GM10266 (cell line): ENCODE measurements at regions not wholly inside any gene's neighbourhood (a gene's known extent, or its start where the extent isn't known, plus 50 kb on each side); places are given as distances from the start of the nearest gene placed in this dataset.

Experiments used
- DNase-seq: peaks from one replicate; pipeline ENCODE4 v3.0.0; 2012; ENCODE audit errors: extremely low spot score
- CTCF ChIP-seq: IDR thresholded peaks from 2 replicates; pipeline ENCODE4 v1.5.1; 2012; ENCODE audit warnings: mild to moderate bottlenecking, low read depth; ENCODE audit not compliant: control insufficient read depth, insufficient read depth; ENCODE audit errors: missing control alignments

DNA sequence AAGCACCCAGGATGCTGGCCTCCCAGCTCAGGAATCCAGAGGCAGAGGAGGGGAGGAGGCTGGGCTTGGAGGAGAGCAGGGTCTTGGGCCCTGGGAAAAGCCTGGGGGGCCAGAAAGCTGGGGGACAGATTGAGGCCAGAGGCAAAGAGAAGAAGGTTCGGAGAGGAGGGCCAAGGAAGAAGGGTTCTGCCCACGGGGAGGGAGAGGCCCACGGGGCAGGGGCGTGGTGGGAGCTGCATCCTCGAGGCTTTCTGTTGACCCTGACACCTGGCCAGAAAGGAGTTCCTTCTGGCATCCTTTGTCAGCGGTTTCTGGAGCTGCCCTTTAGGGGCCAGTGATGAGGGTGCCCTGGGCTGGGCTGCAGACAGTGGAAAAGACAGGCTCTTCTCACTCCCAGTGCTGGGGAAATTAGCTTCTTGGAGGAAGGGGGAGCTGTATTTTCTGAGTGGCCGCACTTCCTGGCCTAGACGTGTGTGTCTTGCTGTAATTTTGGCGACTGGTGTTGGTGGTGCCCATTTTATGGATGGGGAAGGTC is 308.7 kb downstream of the SEC14L1 start:
- TF ChIP-seq CTCF, result no peak
- no peak for DNase-seq

DNA sequence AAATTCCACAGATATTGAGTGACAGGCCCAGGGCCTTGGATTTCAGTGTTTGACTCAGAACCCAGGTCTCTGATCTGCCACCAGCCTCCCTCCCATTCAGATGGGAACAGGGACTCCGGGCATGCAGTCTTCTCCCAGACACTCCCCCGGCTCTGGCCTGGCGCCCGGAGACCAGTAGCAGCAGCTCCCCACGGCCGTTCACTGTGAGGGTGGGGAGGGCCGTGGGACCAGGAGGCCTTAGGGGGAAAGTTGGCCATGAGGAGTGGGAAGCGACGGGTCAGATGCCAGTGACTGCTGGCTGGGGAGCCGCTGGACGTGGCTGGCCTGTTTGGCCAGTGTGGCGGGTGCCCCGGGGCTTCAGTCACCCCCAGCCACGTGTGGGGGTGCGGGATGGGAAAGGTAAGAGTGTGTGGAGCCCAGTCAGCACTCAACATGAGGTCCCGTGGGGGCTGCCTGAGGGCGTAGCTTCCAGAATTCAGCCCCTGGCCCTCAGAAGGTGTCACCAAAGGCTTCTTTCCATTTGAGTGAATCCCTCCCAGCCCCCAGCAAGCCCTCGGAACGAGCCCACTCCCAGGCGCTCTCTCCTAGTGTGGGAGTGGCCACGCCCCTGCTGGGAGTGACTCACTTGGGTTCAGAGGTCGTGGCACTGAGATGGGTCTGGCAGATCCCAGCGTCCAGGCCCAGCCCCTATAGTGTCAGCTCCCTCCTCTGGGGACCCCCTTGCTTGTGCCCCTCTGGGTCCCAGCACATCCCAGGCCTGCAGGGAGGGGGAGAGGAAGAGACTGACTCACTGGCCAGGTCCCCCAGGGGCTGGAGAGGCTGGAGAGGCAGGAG is 309.4 kb downstream of the SEC14L1 start:
- DNase-seq, result no peak
- no peak for TF ChIP-seq CTCF

- DNase-seq, result no peak
- no peak for TF ChIP-seq CTCF
Observed at GRCh38 chr17:77450742-77451244, 310.0 kb downstream of the SEC14L1 start.

DNA sequence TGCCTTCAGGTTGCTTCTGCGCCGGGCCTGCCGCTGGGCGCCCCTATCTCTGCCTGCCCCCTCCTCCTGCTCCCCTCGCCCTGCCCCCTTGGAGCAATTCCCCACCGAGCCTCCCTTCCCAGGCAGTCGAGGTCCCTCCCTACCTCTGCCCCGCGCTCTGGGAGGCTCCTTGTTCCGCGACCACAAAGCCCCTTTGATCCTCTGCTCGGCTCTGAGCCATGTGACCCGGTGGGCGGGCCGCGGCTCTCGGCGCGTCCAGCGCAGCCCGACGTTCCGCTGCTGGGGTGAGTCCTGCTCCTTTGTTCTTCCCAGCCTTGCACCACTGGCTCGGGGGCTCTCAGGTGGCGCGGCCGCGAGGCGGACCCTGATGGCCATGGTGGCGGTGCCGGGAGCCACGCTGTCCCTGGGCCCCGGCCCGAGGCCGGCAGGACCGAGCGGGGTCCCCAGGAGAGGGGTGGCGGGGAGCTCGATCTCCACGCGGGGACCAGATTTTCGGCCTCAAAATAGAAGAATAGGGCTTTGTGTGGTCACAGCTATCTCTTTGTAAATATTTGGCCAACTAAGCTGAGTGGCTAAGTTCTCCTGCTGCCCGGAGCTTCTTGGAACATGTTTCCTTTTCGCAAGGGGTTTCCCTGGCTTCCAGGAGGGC is 310.6 kb downstream of the SEC14L1 start:
- DNase-seq, result peak; percentile 64
- no peak for TF ChIP-seq CTCF

DNA sequence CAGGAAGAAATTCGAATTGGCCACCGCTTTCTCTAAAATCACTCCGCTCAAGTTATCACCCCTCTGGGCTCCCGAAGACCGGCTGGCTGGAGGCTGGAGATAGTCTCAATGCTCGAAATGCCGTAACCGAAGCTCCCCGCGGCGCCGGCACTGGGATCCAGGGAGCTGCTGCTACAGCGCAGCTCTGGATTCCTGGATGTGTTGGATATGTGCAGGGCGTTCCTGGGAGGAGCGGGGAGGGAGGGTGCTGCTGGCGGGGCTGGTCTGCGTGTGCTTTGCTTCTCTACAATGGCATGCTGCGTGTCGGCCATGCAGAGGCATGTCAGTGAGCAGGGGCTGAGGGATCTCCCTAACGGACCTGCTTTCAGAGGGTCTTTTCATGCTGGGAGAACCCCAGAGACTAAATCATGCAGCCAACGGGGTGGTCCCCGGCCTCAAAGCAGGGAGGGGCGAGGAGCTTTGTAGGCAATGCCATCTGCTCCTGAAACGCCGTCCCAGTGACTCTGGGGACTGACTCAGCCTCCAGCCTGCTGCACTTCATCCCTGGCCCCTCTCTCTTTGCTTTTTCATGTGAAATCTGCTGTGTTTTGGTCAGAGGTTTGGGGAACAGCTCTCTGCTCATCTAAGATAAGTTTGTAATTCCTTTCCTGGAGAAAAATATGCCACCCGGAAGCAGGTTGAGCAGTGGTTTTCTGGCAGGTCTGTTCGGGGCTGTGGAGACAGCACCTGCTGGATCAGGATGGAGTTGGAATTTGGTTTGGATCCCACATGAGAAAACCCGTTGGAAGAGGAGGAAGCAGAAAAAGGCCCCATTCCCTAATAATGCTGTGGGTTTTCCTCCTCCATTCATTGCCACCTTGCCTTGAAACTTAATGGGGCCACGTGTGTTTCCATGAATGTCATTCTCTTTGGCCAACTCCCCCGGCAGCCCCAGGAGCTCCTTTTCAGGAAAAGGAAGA is 311.4 kb downstream of the SEC14L1 start:
- TF ChIP-seq CTCF, result no peak
- no peak for DNase-seq

DNA sequence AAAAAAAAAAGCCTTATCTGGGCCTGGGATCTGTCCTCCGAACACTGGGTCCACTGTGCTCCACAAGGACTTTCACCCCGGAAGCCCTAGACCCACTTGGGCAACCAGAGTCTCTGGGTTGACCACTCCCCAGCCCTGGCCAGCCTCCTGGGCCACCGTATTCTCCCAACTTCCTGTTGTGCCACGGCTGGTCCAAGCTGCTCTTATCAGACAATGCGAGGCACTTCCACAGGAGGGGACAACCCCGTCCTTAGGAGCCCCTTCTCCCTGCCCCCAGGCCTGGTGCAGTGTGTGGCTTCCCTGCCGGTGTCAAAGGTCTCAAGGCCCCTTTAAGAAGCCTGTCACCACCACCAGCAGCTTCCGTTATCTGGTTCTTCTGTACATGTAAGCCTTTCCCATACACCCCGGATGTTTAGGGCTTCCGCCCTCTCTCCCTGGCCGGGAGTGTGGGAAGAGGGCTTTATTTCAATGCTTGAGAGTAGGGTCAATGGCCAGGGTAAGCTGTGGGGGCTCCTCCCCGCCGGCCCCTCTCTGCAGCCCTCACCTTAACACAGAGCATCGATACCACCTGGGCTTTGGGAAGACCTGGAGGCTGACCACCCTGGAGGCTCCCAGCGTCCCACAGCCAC is 313.0 kb downstream of the SEC14L1 start:
- DNase-seq, result peak; percentile 75
- no peak for TF ChIP-seq CTCF
